ENCODE measurements at regions not wholly inside any gene's neighbourhood (a gene's known extent, or its start where the extent isn't known, plus 50 kb on each side); places are given as distances from the start of the nearest gene placed in this dataset.
"Not testable (repeated sequence)": the region's sequence is repeated elsewhere in the genome, so short reads cannot be mapped to it uniquely, and the experiment has no call there.

DNA sequence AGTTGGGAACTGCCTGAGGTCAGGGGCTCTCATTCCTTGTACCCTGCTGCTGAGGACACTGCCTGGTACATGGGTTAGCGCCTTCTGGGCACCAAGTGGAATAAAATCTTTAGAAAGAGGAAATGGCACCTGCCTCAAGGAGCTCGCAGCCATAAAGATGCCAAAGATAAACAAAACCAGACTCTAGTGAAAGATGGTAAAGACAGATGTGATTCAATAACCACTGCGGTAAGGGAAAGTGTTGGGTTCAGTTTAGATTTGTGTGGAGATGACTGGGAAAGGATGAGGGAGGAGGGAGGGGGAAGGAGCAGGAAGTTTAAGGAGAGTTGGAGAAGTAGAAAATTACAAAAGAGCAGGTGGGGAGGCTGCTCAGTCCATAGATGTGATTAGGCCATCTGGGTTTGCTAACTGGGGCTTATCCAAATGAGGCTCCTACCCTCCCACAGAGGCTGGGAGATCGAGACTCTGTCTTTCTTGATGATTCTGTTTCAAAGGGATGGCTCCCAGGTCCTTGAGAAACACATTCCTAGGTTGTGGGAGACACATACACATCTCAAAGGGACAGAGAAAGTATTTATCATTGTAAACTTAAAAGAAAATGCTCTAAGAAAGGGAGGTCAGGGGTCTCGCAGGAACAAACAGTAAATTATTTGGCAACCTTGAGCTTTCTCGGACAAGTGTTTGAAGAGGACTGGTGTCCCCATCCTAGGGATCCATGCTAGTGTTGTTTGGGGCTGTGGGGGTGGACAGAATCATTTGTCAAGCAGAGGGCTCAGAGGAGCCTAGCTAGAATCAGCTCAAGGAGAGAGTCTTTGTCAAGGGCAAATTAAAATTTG is 65.7 kb upstream of the MORC3 start:
- H3K27ac Mint-ChIP-seq: peak overlapping the region; percentile 60
- no peak overlapping the region for H3K4me3 Mint-ChIP-seq
- no peaks in the 10 kb centered on the region for H3K27me3 Mint-ChIP-seq
- no peak for DNase-seq
- H3K36me3 Mint-ChIP-seq: peaks cover 17% of the 10 kb centered on the region
- ATAC-seq: no peak
- peaks cover 21% of the 10 kb centered on the region for H3K4me1 Mint-ChIP-seq
- H3K9me3 Mint-ChIP-seq (ENCODE audit: low read depth): no peaks in the 10 kb centered on the region
- CTCF ChIA-PET: interaction anchor here (0.8 to 1.2 kb wide), 4 partner anchors 12 to 81 kb away, joined by 3 to 5 read pairs (median 3); no protein-coding TSS in a partner anchor

DNA sequence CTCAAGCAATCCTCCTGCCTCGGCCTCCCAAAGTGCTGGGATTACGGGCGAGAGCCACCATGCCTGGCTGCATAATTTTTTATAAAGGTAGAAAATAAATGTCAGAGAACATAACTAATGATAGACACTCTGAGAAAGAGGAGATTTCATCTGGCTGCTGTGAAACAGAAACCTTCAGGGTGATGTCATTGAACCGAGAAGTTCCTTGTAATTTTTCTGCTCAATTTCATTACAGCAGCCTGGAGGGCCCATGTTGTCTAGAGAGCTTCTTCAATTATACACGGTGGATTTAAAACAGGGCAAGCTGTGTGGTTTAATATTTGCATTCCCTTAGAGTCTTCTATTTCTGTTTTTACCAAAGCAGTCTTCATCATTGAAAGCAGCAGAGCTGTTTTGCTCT is 64.3 kb upstream of the MORC3 start:
- DNase-seq (no peak), ATAC-seq (no peak)
- Mint-ChIP-seq H3K9me3 (ENCODE audit: low read depth) (no peaks in the 10 kb centered on the region), H3K27me3 (no peaks in the 10 kb centered on the region), H3K27ac (no peak overlapping the region), H3K4me3 (no peak overlapping the region), H3K36me3 (peaks cover 17% of the 10 kb centered on the region), H3K4me1 (peaks cover 31% of the 10 kb centered on the region)
- CTCF ChIA-PET: interaction anchor here (1.0 to 1.9 kb wide), 3 partner anchors 12 to 103 kb away, joined by 3 to 5 read pairs (median 4); no protein-coding TSS in a partner anchor

DNA sequence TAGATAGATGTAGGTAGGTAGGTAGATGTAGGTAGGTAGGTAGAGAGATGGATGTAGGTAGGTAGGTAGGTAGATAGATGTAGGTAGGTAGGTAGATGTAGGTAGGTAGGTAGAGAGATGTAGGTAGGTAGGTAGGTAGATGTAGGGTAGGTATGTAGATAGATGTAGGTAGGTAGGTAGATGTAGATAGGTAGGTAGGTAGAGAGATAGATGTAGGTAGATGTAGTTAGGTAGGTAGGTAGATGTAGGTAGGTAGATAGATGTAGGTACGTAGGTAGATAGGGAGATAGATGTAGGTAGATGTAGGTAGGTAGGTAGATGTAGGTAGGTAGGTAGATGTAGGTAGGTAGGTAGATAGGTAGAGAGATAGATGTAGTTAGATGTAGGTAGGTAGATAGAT is 62.3 kb upstream of the MORC3 start:
- Mint-ChIP-seq H3K4me3 (no peak overlapping the region), H3K27ac (no peak overlapping the region), H3K36me3 (peaks cover 17% of the 10 kb centered on the region), H3K9me3 (ENCODE audit: low read depth) (no peaks in the 10 kb centered on the region), H3K4me1 (peaks cover 33% of the 10 kb centered on the region), H3K27me3 (no peaks in the 10 kb centered on the region)
- ATAC-seq (no peak), DNase-seq (no peak)
- CTCF ChIA-PET: no interaction called here

DNA sequence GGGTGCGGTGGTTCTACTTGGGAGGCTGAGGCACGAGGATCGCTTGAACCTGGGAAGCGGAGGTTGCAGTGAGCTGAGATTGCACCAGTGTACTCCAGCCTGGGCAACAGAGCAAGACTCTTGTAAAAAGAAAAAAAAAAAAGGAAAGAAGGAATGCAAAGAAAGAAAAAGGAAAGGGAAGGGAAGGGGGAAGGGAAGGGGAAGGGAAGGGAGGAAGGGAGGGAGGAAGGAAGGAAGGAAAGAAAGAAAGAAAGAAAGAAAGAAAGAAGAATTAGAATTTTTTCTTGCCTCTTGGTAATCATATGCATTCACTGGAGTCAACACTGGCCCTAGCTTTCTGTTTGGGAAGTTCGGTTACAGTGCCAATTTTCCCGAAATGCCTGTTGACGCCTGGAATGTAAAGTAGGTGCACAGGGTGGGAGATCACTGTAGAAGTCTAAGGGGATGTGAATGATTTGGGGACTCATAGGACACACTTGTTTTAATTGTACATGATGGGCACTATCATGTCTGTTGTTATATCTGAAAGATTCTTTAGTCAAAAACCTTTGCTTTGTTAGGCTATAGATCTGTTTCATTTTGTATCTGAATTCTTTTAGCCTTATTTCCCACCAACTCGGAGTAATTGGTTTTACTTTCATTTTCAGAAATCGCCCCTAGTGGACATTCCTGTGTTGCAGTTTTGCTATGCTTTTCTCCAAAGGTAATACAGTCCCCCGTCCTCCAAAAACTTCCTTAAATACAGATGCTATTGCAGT is 59.8 kb upstream of the MORC3 start:
- peaks cover 21% of the 10 kb centered on the region for H3K4me1 Mint-ChIP-seq

DNA sequence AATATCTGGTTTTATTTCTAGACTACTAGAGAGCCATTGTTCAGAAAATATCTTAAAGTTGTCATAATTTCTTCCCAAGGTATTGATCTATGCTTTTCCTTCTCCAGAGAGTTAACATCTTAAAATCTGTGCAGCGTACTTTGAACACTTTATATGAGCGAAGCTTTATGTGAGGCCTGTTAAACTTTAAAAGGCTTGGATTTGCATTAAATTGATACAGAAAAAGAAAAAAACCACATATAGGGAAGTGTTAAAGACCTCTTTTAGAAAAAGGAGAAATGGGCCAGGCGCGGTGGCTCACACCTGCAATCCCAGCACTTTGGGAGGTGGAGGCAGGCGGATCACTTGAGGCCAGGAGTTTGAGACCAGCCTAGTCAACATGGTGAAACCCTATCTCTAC is 59.2 kb upstream of the MORC3 start:
- peak overlapping the region; percentile 72 for H3K4me3 Mint-ChIP-seq
- DNase-seq: no peak
- H3K27ac Mint-ChIP-seq: peak overlapping the region; percentile 81
- no peak for ATAC-seq
- no peaks in the 10 kb centered on the region for H3K9me3 Mint-ChIP-seq (ENCODE audit: low read depth)
- peaks cover 10% of the 10 kb centered on the region for H3K36me3 Mint-ChIP-seq
- CTCF ChIA-PET: interaction anchor here (1.0 to 2.9 kb wide), 5 partner anchors 19 to 119 kb away, joined by 3 to 20 read pairs (median 4); partner anchors contain the start of gene MORC3
- peaks cover 16% of the 10 kb centered on the region for H3K4me1 Mint-ChIP-seq
- no peaks in the 10 kb centered on the region for H3K27me3 Mint-ChIP-seq

More for the DNA sequence above, 59.8 kb upstream of the MORC3 start:
- CTCF ChIA-PET: interaction anchor here (0.6 to 2.9 kb wide), 8 partner anchors 15 to 86 kb away, joined by 3 to 20 read pairs (median 4); partner anchors contain the start of gene MORC3
- peaks cover 10% of the 10 kb centered on the region for H3K36me3 Mint-ChIP-seq
- no peaks in the 10 kb centered on the region for H3K27me3 Mint-ChIP-seq
- no peaks in the 10 kb centered on the region for H3K9me3 Mint-ChIP-seq (ENCODE audit: low read depth)
- peak; percentile 92 for ATAC-seq
- DNase-seq: peak; percentile 66
- H3K4me3 Mint-ChIP-seq: peak overlapping the region; percentile 72
- peak overlapping the region; percentile 81 for H3K27ac Mint-ChIP-seq

- no peak for DNase-seq
- CTCF ChIA-PET: interaction anchor here (0.7 to 2.9 kb wide), 8 partner anchors 10 to 120 kb away, joined by 3 to 20 read pairs (median 4); partner anchors contain the start of gene MORC3
- Mint-ChIP-seq H3K27ac (no peak overlapping the region), H3K27me3 (no peaks in the 10 kb centered on the region), H3K9me3 (ENCODE audit: low read depth) (no peaks in the 10 kb centered on the region), H3K36me3 (peaks cover 9% of the 10 kb centered on the region), H3K4me3 (no peak overlapping the region), H3K4me1 (peaks cover 16% of the 10 kb centered on the region)
- no peak for ATAC-seq
These were observed 58.5 kb upstream of the MORC3 start for GRCh38 chr21:36261459-36261858.

DNA sequence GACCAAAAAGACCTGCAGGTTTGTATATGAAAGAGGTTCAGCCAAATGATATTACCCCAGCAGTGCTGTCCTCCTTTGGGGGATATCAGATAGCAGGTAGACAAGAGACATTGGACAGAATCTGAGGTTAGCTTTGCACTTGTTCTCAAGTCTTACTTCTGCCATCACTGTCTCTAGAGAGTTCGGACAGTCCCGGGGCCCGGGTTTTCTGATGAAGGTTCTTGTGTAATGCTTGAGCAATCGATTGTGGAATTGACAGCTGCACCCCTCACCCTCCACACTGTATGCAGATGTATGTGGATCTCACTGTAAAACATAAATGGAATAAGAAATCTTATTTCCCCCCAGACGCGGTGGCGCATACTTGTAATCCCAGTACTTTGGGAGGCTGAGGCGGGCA is 56.2 kb upstream of the MORC3 start:
- CTCF ChIA-PET: interaction anchor here (1.0 to 1.3 kb wide), 3 partner anchors 16 to 122 kb away, joined by 3 to 5 read pairs (median 4); no protein-coding TSS in a partner anchor

GRCh38 chr21:36265431-36265830 is 54.6 kb upstream of the MORC3 start:
- peaks cover 4% of the 10 kb centered on the region for H3K4me1 Mint-ChIP-seq
- DNase-seq (no peak), ATAC-seq (no peak)
- H3K27me3 Mint-ChIP-seq: no peaks in the 10 kb centered on the region
- no peak overlapping the region for H3K4me3 Mint-ChIP-seq
- no peak overlapping the region for H3K27ac Mint-ChIP-seq
- CTCF ChIA-PET: no interaction called here
- no peaks in the 10 kb centered on the region for H3K9me3 Mint-ChIP-seq (ENCODE audit: low read depth)
- peaks cover 2% of the 10 kb centered on the region for H3K36me3 Mint-ChIP-seq

More for the DNA sequence above, 56.2 kb upstream of the MORC3 start:
- Mint-ChIP-seq H3K4me3 (no peak overlapping the region), H3K27me3 (no peaks in the 10 kb centered on the region), H3K27ac (no peak overlapping the region), H3K36me3 (peaks cover 2% of the 10 kb centered on the region), H3K9me3 (ENCODE audit: low read depth) (no peaks in the 10 kb centered on the region), H3K4me1 (peaks cover 12% of the 10 kb centered on the region)
- ATAC-seq: no peak
- DNase-seq: no peak

GRCh38 chr21:36267828-36268227 is 52.2 kb upstream of the MORC3 start:
- H3K27me3 Mint-ChIP-seq; H3K27ac Mint-ChIP-seq; H3K4me3 Mint-ChIP-seq; H3K9me3 Mint-ChIP-seq (ENCODE audit: low read depth); CTCF ChIA-PET; DNase-seq; H3K36me3 Mint-ChIP-seq; H3K4me1 Mint-ChIP-seq; ATAC-seq: not testable (repeated sequence)

- CTCF ChIA-PET; H3K4me1 Mint-ChIP-seq; H3K4me3 Mint-ChIP-seq; H3K27ac Mint-ChIP-seq; DNase-seq; H3K36me3 Mint-ChIP-seq; ATAC-seq; H3K27me3 Mint-ChIP-seq; H3K9me3 Mint-ChIP-seq (ENCODE audit: low read depth): not testable (repeated sequence)
These were observed 51.7 kb upstream of the MORC3 start for GRCh38 chr21:36268264-36268663.

Data from activated CD8-positive, alpha-beta memory T cell treated with anti-CD3 and anti-CD28 coated beads, Interleukin-2, amount 10 ng/mL, durations not matched to agents 7 days and 5 days (primary cell).